Transverse colon (tissue), 4 donors: ENCODE measurements at regions not wholly inside any gene's neighbourhood (a gene's known extent, or its start where the extent isn't known, plus 50 kb on each side); places are given as distances from the start of the nearest gene placed in this dataset.

Experiments used
- DNase-seq: peaks from one replicate; pipeline ENCODE4 v3.0.0-alpha.2; 2019
- H3K27ac ChIP-seq, 4 donors: fragments of 200-600 bp; sonication (generic); 2 replicates each; pipeline ENCODE4 v1.5.1; 2016 to 2018; ENCODE audit warnings: inconsistent platforms in 4 of 4
- H3K27me3 ChIP-seq: fragments of 200-600 bp; sonication (generic); 2 replicates; pipeline ENCODE4 v1.5.1; 2017; ENCODE audit warnings: inconsistent platforms
- H3K36me3 ChIP-seq, 4 donors: fragments of 200-600 bp; sonication (generic); 2 replicates each; pipeline ENCODE4 v1.5.1; 2017 to 2019; ENCODE audit warnings: inconsistent platforms in 4 of 4
- H3K4me1 ChIP-seq, 4 donors: fragments of 200-600 bp; sonication (generic); 2 replicates each; pipeline ENCODE4 v1.5.1; 2017 to 2020; ENCODE audit warnings: inconsistent platforms in 4 of 4
- H3K4me3 ChIP-seq, 4 donors: fragments of 200-600 bp; sonication (generic); 1 replicate in 1 of 4; 2 replicates in 3 of 4; pipeline versions ENCODE4 v1.5.1 to v1.6.1; 2017 to 2019; ENCODE audit warnings: inconsistent platforms in 4 of 4
- H3K9me3 ChIP-seq, 2 donors: fragments of 200-600 bp; sonication (generic); 2 replicates each; pipeline ENCODE4 v1.5.1; 2017 to 2019; ENCODE audit warnings: inconsistent platforms in 2 of 2
- EP300 ChIP-seq: sonication (generic); formaldehyde crosslinking; IDR thresholded peaks from one replicate; pipeline ENCODE4 v1.6.1; 2017; ENCODE audit warnings: antibody characterized with exemption, low read depth
- POLR2A ChIP-seq: fragments of 450-650 bp; IDR thresholded peaks from one replicate; pipeline ENCODE4 v1.6.1; 2016; ENCODE audit warnings: antibody characterized with exemption, mild to moderate bottlenecking, moderate library complexity
- POLR2AphosphoS5 ChIP-seq, 3 donors: sonication (generic); formaldehyde crosslinking; IDR thresholded peaks; one replicate each; pipeline ENCODE4 v1.6.1; 2016; ENCODE audit warnings: antibody characterized with exemption in 3 of 3
- WGBS, 2 donors: methylation state at CpG; one replicate each; pipeline ENCODE4 v1.1.5; 2018; ENCODE audit warnings: low coverage in 1 of 2; 5-methylcytosine and 5-hydroxymethylcytosine counted together
- in situ Hi-C, 4 donors: fragments of 200-750 bp; cut with MboI; loops; one replicate each; pipeline versions ENCODE4 v1.15.0 to v1.15.1; 2017; ENCODE audit warnings: low sequenced_read_pairs in 3 of 4, low pct_ligation_motif_present in 1 of 4, low pct_unique_long_range_greater_than_20kb in 1 of 4
- intact Hi-C: fragments of 100-400 bp; cut with DNase I; formaldehyde crosslinking; loops from one replicate; pipeline ENCODE4 v1.15.1; 2023; ENCODE audit warnings: low total_unique reads
- TF ChIP-seq, protein P1 (sequence below), 5 experiments: fragments of 200-600 bp in 3 of 5; fragments of 450-650 bp in 2 of 5; sonication (generic) in 3 of 5; IDR thresholded peaks; 1 replicate in 2 of 5; 2 replicates in 3 of 5; pipeline ENCODE4 v1.5.1; 2016 to 2017; ENCODE audit warnings: antibody characterized with exemption in 5 of 5, inconsistent platforms in 3 of 5, mild to moderate bottlenecking in 2 of 5, moderate library complexity in 1 of 5

DNA sequence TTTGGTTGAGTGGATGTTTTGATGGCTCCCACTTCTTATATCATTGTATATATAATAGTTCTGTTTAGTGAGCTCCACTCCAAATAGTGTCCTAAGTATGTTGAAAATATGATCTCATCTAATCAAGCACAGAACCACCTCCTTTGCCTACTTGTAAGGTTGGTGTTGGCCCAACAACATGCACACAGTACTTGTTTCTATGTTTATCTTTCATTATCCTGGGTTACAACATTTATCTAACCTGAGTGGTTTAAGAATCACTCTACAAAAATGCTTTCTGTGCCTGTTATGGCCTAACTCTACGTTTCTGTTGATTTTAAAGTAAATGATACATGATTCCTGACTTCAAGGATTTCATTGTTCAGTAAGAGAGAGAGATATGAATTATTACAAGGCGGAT, 281.9 kb downstream of the FIGN start:
- no peak overlapping the region for H3K4me3 ChIP-seq
- no peak overlapping the region for H3K27ac ChIP-seq
- TF ChIP-seq POLR2A (no peak), EP300 (no peak), POLR2AphosphoS5 (IDR thresholded peaks at IDR 0.05) (no peak)
- TF ChIP-seq, protein P1, sequence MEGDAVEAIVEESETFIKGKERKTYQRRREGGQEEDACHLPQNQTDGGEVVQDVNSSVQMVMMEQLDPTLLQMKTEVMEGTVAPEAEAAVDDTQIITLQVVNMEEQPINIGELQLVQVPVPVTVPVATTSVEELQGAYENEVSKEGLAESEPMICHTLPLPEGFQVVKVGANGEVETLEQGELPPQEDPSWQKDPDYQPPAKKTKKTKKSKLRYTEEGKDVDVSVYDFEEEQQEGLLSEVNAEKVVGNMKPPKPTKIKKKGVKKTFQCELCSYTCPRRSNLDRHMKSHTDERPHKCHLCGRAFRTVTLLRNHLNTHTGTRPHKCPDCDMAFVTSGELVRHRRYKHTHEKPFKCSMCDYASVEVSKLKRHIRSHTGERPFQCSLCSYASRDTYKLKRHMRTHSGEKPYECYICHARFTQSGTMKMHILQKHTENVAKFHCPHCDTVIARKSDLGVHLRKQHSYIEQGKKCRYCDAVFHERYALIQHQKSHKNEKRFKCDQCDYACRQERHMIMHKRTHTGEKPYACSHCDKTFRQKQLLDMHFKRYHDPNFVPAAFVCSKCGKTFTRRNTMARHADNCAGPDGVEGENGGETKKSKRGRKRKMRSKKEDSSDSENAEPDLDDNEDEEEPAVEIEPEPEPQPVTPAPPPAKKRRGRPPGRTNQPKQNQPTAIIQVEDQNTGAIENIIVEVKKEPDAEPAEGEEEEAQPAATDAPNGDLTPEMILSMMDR (IDR thresholded peaks at IDR 0.05), result no peak
- WGBS, 2 donors, result 50 to 60% methylated on average over 2 of the region's 2 CpGs
- H3K27me3 ChIP-seq, result no peaks in the 10 kb centered on the region
- no peak for DNase-seq
- H3K4me1 ChIP-seq, result no peaks in the 10 kb centered on the region
- H3K36me3 ChIP-seq, result no peaks in the 10 kb centered on the region
- intact Hi-C loops, result no loop called here
- H3K9me3 ChIP-seq, result no peaks in the 10 kb centered on the region
- in situ Hi-C loops, result no loop called here

- intact Hi-C loops, result no loop called here
Observed at GRCh38 chr2:163441603-163442002, 294.2 kb downstream of the FIGN start.

DNA sequence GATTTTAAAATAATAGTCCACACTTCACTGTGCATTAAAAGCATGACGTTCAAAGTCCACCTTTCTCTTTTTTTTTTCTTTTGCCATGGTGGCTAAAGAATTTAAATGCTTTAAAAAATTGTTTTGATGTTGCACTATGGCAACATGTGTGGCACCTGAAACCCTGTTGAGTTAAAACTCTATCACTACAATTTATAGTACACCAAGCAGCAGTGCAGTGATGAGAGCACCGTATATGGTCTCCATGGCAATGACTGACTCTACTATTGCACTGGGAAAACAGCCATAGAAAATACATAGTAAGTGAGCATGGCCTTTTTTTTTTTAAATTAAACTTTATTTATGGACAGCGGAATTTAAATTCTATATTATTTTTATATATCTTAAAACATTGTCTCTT, 298.8 kb downstream of the FIGN start:
- intact Hi-C loops, result no loop called here
- no peak overlapping the region for H3K4me3 ChIP-seq
- no peak overlapping the region for H3K27ac ChIP-seq
- H3K27me3 ChIP-seq, result no peaks in the 10 kb centered on the region
- WGBS, 2 donors, result 62 to 71% methylated on average over 3 of the region's 3 CpGs
- H3K4me1 ChIP-seq, result no peaks in the 10 kb centered on the region
- no peaks in the 10 kb centered on the region for H3K9me3 ChIP-seq
- no peak for DNase-seq
- no peak for TF ChIP-seq POLR2A
- no peak for TF ChIP-seq EP300
- TF ChIP-seq, protein P1 (IDR thresholded peaks at IDR 0.05), result no peak
- TF ChIP-seq POLR2AphosphoS5 (IDR thresholded peaks at IDR 0.05), result no peak
- H3K36me3 ChIP-seq, result no peaks in the 10 kb centered on the region
- in situ Hi-C loops, result no loop called here

More at GRCh38 chr2:163441603-163442002, 294.2 kb downstream of the FIGN start:
- in situ Hi-C loops, result no loop called here
- no peaks in the 10 kb centered on the region for H3K9me3 ChIP-seq
- no peak for DNase-seq
- H3K27me3 ChIP-seq, result no peaks in the 10 kb centered on the region
- no peaks in the 10 kb centered on the region for H3K36me3 ChIP-seq
- no peak overlapping the region for H3K27ac ChIP-seq
- no peaks in the 10 kb centered on the region for H3K4me1 ChIP-seq
- H3K4me3 ChIP-seq, result no peak overlapping the region
- no peak for TF ChIP-seq POLR2AphosphoS5 (IDR thresholded peaks at IDR 0.05)
- TF ChIP-seq POLR2A, result no peak
- TF ChIP-seq, protein P1 (IDR thresholded peaks at IDR 0.05), result no peak
- TF ChIP-seq EP300, result no peak

- Histone ChIP-seq H3K9me3 (no peaks in the 10 kb centered on the region), H3K27me3 (no peaks in the 10 kb centered on the region), H3K4me1 (no peaks in the 10 kb centered on the region), H3K27ac (no peak overlapping the region), H3K4me3 (no peak overlapping the region), H3K36me3 (no peaks in the 10 kb centered on the region)
- no peak for DNase-seq
- no peak for TF ChIP-seq EP300
- TF ChIP-seq, protein P1 (IDR thresholded peaks at IDR 0.05), result no peak
- in situ Hi-C loops (no loop called here), intact Hi-C loops (no loop called here)
- 82 to 86% methylated on average over 4 of the region's 4 CpGs for WGBS, 2 donors
Observed at GRCh38 chr2:163428187-163428586, 307.6 kb downstream of the FIGN start.
